Muscle of back (tissue), 3 donors: ENCODE measurements at regions not wholly inside any gene's neighbourhood (a gene's known extent, or its start where the extent isn't known, plus 50 kb on each side); places are given as distances from the start of the nearest gene placed in this dataset.
A peak's percentile ranks its signal among the peaks of the same experiment; 100 is the strongest.

Source experiments
- DNase-seq, 3 donors: peaks; one replicate each; pipeline versions ENCODE4 v3.0.0 to v3.0.0-alpha.2; 2013

GRCh38 chr3:194971009-194971408 lies 285.3 kb downstream of the FAM43A start:
- DNase-seq: no peak

- no peak for DNase-seq
Observed at GRCh38 chr3:194971965-194972364, 286.3 kb downstream of the FAM43A start.

GRCh38 chr3:194972641-194973040 lies 287.0 kb downstream of the FAM43A start:
- no peak for DNase-seq

DNA sequence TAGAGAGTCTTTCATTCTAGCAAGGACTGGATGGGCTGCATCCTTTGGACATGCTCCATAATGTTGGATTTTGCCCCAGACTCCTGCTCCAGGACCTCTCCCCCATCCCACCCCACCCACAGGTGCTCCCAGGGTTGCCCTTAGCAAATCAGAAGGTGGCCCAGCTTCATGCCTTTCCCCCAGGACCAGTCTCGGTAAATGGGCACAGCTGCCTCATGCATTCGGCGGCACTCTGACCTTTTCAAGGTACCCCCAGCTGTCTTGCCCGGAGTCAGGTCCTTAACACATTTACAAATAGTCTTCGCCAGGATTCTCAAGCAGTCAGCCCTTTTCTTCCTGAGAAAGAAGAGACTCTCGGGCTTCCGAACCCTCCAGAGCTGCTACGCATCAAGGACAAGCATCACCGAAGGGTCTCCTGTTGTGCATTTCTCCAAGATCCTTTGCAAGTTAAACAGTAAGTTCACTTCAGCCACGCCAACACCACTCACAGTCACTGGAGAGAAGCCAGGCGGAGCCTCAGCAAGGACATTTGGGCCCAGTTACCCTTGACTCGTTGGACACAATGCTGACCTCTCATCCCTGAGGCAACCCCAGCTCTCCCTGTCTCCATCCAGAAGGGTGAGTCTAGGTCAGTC lies 287.8 kb downstream of the FAM43A start:
- no peak for DNase-seq

DNA sequence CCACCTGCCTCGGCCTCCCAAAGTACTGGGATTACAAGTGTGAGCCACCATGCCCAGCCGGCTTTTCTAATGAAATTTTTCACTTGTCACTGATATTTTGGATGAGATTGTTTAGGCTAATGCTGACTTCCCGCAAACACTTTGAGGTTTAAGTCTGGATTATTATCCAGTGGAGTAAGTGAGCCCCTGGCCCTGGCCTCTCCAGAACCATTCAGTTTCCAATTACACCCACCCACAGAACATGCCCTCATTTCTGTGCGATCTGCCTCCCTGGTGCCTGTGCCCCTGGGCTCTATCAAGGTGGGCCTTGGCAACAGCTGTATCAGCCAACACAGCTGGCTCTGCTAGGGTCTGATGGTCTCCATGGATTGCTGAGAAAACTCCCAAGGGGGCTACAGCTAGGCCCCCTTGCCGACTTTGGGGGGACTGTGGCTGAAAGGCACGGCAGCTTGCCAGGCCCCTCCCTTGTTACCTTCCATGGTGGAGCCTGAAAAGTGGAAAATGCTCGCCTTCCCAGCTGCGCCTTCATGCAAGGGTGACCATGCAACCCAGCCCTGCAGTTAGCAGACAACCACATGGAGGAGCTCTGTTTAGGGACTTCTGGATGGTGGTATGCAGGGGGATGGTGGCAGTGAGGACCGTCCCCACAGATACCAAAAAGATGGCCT lies 288.9 kb downstream of the FAM43A start:
- DNase-seq: no peak

- DNase-seq: no peak
Observed at GRCh38 chr3:194976049-194976451, 290.4 kb downstream of the FAM43A start.

DNA sequence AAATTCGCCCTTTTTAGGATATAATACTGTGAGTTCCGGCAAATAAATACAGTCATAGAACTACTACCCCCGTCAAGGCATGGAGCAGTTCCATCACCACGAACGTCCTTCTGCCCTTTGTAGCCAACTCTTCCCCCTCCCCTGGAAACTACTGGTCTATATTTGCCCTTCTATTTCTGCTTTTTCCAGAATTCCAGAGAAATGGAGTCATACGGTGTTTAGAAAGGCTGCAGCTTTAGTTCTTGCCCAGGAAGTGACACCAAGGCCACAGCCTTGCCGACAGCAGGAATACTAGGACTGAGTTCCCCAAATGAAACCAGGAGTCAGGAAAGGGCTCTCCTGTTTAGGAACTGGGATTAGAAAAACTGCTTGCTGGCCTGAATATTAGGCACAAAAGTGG lies 291.2 kb downstream of the FAM43A start:
- no peak for DNase-seq

DNA sequence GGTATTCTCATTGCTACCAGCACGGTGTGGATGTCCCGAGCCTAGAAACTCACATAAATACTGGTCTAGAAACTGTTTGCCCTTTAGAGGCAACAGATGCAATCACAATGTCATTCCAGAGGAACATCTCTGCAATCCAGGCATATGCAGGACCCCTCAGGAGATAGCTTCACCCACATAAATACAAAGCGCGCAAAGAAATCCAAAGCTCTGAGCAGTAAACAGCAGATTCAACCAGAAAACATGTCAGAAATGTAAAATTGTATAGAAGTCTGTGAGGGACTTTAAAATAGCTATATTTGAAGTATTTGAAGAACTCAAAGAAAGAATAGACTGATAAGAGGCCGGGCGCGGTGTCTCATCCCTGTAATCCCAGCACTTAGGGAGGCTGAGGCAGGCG lies 291.7 kb downstream of the FAM43A start:
- DNase-seq: no peak

DNA sequence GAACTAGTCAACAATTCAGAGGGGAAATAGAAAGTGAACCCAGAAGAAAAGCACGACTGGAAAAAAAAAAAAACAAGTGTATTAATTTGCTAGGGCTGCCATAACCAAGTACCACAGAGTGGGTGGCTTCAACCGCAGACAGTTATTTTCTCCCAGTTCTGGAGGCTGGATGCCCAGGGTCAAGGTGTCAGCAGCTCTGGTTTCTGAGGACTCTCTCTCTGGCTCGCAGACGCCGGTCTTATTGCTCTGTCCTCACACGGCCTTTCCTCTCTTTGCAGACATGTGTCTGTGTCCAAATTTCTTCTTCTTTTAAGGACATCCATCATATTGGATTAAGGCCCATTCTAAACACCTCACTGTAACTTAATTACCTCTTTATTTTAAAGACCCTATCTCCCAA lies 291.8 kb downstream of the XXYLT1 start:
- DNase-seq: no peak

GRCh38 chr3:194982472-194982871 lies 288.5 kb downstream of the XXYLT1 start:
- DNase-seq: no peak

GRCh38 chr3:194983121-194983520 lies 287.8 kb downstream of the XXYLT1 start:
- no peak for DNase-seq

GRCh38 chr3:194983620-194984019 lies 287.3 kb downstream of the XXYLT1 start:
- peak in 1 of 3 donors; percentile 34 for DNase-seq

- DNase-seq: peak in 1 of 3 donors; percentile 55
Observed at GRCh38 chr3:194984066-194984465, 286.9 kb downstream of the XXYLT1 start.

DNA sequence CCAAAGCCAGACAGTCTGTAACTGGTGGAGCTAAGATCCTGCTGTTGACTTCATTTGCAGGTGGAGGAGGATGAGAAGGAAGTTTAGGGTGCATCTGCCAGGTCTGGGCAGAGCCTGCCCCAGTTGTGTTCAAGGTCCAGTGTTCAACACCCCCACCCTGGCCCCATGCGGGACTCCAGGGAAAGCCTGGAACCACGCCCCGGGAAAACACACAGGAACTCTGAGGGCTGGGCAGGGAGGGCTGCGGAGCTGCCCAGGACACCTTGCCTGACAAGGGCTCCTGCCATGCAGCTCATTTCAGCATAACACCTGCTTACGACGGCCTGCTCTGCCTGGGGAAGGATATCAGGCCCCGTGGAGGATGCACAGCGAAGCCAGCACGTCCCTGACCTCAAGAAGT lies 286.3 kb downstream of the XXYLT1 start:
- no peak for DNase-seq

- peak; percentile 29 to 73 (median 54) for DNase-seq
Observed at GRCh38 chr3:194985031-194985578, 285.9 kb downstream of the XXYLT1 start.

DNA sequence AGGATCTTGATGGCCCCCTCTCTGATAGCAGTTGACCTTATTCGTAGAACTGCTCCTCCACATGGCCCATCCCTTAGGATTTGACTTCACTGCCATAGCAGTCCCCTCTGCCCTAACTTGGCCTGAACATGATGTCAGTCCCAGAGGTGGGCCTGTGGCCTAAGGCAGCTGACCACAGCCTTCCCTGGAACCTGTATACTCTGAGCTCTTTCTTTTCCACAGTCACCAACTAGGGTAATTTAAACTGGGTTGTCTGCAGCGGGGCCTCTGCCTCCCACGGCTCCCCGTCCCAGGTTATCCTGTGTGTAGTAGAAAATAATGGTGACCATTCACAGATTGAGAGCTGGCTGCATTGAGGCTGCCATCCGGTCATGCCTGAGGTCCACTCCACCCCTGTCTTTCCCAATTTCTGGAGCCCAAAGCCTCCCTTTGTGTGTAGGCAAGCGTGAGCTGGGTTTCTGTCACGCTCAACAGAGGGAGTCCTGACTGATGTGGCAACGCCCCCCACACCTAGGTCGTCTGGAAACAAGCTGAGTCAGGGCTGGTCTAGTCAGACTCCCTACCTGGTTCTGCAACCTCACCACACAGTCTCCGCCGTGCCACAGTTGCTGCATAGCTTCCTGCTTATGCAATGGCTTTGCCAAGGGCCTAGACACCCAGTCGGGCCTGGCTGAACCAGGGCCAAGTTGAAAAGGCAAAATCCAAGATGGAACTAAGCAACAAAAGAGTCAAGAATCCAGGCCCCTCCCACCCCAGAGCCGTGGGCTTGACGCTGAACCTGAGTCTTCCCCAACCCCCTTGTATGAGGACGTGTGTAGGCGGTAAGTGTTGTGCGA lies 284.5 kb downstream of the XXYLT1 start:
- DNase-seq: no peak

- DNase-seq: no peak
Observed at GRCh38 chr3:194987571-194988494, 283.1 kb downstream of the XXYLT1 start.

- DNase-seq: no peak
Observed at GRCh38 chr3:194988495-194989165, 282.3 kb downstream of the XXYLT1 start.

GRCh38 chr3:194989241-194989640 lies 281.7 kb downstream of the XXYLT1 start:
- DNase-seq: no peak

DNA sequence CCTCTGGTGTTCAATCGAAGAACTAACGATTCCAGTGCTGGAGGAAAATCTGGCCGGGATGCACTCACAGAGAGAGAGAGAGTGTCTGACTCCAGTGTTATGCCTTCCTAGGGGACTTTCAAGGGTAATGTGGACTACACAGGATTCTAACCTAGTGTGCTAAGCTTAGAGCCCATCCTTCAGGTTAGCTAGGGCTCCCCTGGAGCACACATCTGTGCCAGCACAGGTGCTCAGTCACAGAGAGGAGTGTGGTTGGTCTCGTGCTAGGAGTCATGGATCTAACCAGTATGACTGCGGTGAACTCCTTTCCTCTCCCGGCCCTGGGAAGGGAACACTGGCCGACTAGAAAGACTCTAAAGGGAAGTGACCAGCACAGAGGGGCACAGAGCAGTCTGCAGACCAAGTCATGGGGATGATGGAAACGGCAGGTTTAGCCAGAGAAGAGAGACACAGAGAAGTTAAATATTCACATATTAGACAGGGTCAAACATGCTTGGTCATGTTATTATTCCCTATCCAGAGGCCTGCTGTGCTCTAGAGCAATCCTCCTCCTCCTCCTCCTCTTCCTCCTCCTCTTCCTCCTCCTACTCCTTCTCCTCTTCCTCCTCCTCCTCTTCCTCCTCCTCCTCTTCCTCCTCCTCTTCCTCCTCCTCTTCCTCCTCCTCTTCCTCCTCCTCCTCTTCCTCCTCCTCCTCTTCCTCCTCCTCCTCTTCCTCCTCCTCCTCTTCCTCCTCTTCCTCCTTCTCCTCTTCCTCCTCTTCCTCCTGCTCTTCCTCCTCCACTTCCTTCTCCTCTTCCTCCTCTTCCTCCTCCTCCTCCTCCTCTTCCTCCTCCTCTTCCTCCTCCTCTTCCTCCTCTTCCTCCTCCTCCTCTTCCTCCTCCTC lies 280.3 kb downstream of the XXYLT1 start:
- no peak for DNase-seq
